Putamen (tissue), 1 donor: ENCODE measurements at regions not wholly inside any gene's neighbourhood (a gene's known extent, or its start where the extent isn't known, plus 50 kb on each side); places are given as distances from the start of the nearest gene placed in this dataset.

ENCODE experiments used
- DNase-seq: peaks from one replicate; pipeline ENCODE4 v3.0.0-alpha.2; 2016; ENCODE audit warnings: low spot score

- DNase-seq, result no peak
These were observed 330.6 kb upstream of the PMFBP1 start for GRCh38 chr16:72502594-72503005.

DNA sequence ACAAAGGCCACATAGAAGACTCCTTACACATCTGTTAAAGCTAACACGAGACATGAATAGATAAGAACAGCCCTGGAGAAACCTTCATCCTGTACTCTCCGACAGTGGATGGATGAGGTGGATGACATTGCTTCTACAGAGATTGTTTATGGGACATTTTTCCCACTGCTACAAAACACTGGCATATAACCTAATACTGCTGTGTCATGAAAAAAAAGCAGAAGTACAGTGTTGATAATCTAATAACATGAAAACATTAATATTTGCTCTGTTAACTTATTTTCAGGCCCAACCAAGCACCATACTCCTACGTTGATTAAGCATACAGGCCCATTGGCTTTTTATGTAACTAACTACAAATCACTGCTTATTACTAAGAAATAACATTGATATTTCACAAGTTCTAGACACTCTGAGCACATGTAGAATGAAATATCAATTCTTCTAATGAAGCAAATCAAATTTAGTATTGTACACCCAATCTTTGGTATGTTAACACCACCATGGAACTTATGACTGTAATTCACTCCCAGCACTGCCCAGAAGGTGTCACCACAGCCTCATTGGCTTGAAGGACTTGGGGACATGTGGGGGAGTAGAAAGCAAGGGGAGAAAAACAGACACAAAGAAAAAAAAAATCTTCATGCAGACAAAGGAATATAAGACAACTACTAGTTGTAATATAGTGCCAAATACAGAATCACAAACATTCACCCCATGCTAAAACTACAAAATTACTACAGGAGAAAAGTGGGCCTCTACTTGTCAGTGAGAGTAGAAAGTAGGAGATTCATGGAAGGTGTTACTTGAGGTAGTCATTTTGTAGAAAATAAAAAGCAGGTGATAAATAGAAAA lies 330.0 kb upstream of the PMFBP1 start:
- peak; percentile 55 for DNase-seq

GRCh38 chr16:72500545-72500944 lies 328.6 kb upstream of the PMFBP1 start:
- peak; percentile 38 for DNase-seq

DNA sequence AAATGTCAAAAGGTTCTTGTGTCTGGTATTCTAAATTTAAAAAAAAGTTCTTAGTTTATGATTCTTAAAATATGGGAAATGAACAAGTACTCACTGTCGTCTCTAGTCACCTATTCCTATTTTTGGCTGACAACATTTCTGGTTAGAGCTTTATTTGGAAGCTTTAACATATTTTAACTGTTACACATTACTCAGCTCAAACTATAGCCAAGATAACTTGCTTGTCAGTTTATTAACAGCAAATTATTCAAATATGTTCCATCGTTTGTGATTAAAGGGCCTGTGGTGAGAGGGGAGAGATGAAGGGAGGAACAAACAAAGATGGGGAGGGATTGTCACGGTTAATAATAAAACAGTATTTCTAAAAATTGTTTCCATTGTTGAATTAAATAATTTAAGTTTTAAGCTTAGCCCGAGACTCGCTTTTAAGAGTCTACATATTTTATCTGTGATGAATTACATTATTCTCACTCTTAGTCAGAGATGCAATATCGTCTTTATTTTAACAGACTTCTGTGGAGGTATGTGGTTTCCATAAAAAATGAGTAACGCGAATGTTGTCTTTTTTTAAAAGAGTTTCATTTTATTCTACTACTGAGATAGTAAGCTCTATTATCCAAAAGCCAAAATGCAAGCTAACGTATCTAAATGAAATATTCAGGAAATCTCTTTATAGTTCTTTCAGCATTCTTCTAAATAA lies 321.9 kb upstream of the PMFBP1 start:
- DNase-seq, result no peak

- DNase-seq, result no peak
These were observed 315.3 kb upstream of the PMFBP1 start for GRCh38 chr16:72487283-72487682.

- DNase-seq, result no peak
These were observed 310.7 kb upstream of the PMFBP1 start for GRCh38 chr16:72482695-72483094.

DNA sequence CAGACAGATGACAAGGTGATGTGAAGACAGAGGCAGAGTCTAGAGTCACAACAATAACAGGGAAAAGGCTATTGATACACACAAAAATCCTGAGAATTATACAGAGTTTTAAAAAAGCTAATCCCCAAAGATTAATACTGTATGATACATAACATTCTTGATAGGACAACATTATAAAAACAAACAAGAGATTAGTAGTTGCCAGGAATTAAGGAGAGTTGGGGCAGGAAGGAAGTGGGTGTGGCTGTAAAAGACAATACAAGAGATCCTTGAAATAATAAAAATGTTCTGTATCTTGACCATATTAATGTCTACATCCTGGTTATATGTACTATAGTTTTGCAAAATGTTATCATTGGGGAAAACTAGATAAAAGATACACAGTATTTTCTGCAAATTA lies 309.5 kb upstream of the PMFBP1 start:
- DNase-seq, result no peak

DNA sequence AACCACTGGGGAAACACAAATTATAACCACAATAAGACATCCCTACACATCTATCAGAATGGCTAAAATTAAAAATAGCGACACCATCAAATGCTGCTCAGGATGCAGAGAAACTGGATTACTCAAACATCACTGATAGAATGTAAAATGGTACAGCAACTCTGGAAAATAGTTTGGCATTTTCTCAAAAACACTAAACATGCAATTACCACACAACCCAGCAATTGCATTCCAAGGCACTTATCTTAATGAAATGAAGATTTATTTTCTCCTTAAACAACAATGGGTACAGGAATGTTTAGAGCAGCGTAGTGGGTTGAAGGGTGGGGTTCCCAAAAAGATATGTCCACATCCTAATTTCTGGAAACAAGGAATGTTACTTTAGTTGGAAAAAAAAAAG lies 309.0 kb upstream of the PMFBP1 start:
- no peak for DNase-seq

DNA sequence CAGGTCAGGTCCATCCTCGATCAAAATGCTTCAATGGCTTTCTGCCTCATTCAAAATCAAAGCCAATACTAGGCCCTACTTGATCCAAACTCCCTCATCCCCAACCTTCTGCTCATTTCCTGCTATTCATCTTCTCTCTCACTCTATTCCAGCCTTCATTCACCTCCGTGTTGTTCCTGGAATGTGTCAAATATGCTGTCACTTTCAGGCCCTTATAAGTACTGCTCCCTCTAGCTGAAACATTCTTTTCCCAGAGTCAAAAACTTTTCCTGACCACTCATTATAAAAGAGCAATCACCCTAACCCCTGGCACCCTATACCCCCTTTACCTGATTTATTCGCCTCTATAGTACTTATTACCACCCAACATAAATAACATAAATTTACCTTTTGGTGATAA lies 303.7 kb upstream of the PMFBP1 start:
- DNase-seq, result no peak

- DNase-seq, result peak; percentile 7
These were observed 302.7 kb upstream of the PMFBP1 start for GRCh38 chr16:72474501-72475123.

DNA sequence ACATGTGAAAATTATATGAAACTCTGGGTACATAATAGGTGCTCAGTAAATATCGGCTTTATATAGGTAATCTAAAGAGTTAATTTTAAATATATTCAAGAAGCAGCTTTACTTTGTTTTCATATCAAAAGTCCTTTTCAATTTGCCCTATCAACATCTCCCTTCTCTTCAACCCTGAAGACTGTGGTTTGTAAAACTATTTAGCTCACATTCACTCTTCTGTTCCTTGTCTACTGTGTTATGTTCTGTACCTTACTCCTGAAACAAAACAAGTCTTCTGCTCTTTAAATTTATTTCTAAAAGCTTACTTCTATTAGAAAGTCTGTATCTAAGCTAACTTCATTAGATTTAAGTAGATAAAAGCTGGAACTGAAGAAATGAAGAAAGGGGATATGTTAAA lies 301.7 kb upstream of the PMFBP1 start:
- no peak for DNase-seq

GRCh38 chr16:72471317-72471924 lies 299.5 kb upstream of the PMFBP1 start:
- DNase-seq, result no peak

DNA sequence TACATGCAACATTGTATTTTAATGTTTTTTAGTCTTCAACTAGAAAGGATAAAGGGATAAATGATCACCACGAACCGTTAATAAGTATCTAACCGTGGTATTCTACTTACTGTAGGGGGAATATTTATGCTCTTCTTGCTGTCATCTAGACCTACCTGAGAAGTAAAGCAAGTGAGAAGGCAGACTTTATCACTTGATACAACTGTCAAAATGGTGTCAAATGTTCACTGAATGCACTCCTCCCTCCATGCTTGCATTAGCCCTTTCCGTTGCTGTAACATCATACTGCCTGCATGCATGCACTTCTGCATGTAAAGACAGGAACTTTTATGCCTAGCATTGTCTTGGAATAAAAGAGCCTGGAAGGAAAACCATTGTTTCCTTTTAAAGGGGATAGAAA lies 298.6 kb upstream of the PMFBP1 start:
- no peak for DNase-seq

GRCh38 chr16:72469932-72470331 lies 298.0 kb upstream of the PMFBP1 start:
- no peak for DNase-seq

DNA sequence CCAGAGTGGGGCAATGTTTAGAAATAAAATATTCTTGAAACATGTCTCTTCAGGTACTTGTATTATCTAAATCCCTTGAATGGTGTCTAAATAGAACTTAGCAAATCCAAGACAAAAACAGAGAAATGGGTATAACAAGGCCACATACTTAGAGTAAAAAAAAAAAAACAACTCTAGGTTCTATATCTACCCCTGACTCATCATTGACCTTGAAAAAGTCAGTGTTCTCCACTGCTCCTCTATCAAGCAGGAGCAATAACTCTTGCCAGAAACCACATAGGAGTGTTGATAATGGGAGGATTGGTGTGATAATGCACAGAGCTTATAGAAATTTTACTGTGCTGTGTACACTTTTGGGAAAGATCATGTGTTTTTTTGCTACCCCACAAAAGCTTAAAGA lies 296.6 kb upstream of the PMFBP1 start:
- DNase-seq, result no peak

DNA sequence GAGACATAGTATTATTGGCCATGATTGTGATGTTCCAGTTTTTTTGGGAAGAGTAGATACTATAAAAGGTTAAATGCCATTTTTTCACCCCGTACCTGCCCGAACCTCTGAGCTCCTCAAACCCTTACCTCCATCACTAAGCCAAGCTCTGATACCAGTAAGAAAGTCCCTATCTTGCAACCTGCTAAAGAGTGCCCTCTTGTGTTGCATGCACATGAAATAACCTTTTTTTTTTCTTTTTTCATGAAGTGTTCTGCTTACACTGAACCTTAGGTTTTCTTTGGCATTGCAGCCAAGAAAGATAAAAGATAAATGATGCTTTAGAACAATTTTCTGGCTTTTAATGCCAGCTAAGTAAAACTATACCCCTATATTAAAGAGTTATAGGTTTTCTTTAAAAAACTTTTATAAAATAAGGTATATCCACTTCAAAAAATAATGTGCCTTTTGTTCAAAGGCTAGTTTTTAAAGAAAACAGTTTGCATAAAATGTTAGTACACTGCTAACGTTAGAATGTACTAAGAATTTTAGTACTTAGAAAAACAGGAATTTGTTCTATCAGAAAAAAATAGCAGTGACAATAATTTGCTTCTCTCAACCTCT lies 295.3 kb upstream of the PMFBP1 start:
- peak; percentile 71 for DNase-seq

- DNase-seq, result no peak
These were observed 292.8 kb upstream of the PMFBP1 start for GRCh38 chr16:72464597-72465368.

DNA sequence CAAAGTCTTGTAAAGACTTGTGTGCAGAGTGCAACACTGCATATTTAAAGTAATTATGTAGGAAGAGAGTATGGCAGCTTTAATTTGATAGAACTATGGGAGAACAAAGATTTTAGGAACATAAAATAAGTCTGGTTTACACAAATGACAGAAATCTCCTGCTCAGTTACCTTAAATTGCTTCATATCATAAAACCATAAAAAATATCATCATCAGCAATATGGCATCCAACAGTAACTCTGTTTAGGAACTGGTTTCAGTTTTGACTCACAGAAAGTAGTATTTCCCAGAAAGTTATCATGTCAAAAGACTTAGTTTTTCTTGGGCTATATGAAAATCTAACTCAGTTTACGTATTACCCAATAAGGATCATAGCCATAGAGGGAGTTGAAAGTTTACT lies 292.1 kb upstream of the PMFBP1 start:
- DNase-seq, result no peak

DNA sequence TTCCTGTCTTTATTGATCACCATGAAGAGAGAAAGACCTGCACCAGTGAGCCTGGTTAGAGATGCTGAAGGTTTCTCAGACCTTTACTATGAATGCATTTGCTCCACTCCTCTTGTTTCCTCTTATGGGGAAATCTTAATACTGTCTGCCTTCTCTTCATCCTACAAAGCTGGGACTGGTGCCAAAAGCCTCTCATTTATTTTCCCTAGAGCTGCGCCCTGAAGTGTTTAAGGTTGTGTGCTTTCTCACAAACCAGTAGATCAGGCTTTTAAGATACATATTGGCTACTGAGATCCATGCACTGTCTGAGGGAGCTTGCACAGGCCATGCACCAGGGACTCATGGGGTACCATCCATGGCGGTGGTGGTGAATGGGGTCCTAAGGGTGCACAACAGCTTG lies 286.1 kb upstream of the PMFBP1 start:
- no peak for DNase-seq

DNA sequence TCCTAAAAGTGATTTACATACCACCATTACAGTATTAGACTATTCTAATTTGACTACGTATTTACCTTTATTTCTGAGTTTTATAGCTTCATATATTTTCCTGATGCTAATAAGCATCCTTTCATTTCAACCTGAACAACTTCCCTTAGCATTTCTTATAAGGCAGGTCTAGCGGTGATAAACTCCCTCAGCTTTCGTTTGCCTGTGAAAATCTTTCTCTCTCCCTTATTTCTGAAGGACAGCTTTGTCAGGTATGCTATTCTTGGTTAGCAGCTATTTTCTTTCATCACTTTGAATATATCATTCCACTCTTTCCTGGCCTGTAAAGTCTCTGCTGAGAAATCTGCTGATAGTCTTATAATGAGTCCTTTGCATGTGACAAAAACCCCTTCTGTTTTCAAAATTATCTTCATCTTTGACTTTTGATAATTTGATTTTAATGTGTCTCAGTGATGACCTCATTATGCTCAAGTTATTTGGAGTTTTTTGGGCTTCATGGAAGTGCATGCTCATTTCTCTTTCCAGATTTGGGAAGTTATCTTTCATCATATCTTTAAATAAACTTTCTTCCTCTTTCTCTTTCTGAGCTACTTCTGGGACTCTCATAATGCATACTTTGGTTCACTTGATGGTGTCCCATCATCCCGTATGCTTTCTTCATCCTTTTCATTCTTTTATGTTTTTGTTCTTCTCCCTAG lies 285.4 kb upstream of the PMFBP1 start:
- no peak for DNase-seq
